ENCODE measurements at regions not wholly inside any gene's neighbourhood (a gene's known extent, or its start where the extent isn't known, plus 50 kb on each side); places are given as distances from the start of the nearest gene placed in this dataset.
A peak's percentile ranks its signal among the peaks of the same experiment; 100 is the strongest.

DNA sequence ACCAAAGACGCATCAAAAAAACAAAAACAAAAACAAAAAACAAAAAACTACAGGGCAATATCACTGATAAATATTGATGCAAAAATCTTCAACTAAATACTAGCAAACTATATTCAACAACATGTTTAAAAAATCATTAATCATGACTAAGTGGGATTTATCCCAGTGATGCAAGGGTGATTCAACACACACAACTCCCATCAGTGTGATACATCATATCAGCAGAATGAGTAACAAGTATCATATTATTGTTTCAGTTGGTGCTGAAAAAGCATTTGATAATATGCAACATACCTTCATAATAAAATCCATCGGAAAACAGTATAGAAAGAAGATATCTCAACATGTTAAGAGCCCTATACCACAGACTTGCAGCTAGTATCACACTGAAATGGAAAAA lies 953.0 kb downstream of the AMY1C start:
- Mint-ChIP-seq H3K9me3 (no peaks in the 10 kb centered on the region), H3K27me3 (no peaks in the 10 kb centered on the region), H3K4me3 (no peak overlapping the region), H3K27ac (no peak overlapping the region), H3K36me3 (ENCODE audit: low read depth) (no peaks in the 10 kb centered on the region), H3K4me1 (peaks cover 6% of the 10 kb centered on the region)
- intact Hi-C loops (cut with micrococcal nuclease), result no loop called here
- DNase-seq, result no peak

DNA sequence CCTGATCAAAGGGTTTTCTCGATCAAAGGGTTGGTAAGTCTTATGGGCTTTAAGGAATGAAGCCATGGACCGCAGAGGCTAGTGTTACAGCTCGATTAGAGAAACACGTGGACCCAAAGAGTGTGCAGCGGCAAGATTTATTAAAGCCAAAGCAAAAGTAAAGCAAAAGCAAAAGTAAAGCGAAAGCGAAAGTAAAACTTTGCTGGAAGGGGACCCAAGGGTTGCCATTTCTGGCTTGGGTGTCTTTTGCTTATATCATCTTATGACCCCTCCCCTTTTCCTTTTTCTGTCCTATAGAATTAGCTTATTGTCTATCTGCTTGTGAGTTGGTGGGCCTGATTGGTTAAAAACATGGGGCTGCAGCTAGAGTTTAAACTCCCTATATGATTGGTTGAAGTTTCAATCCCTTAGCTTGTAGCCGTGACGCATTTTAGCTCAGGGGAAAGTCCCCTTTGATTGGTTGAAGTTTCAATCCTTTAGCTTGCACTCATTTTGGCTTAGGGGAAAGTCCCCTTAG lies 957.0 kb downstream of the AMY1C start:
- Mint-ChIP-seq H3K4me3 (peak overlapping the region; percentile 28), H3K9me3 (no peaks in the 10 kb centered on the region), H3K4me1 (peaks cover 6% of the 10 kb centered on the region), H3K36me3 (ENCODE audit: low read depth) (no peaks in the 10 kb centered on the region), H3K27me3 (no peaks in the 10 kb centered on the region), H3K27ac (no peak overlapping the region)
- intact Hi-C loops (cut with micrococcal nuclease), result no loop called here
- peak; percentile 60 for DNase-seq

DNA sequence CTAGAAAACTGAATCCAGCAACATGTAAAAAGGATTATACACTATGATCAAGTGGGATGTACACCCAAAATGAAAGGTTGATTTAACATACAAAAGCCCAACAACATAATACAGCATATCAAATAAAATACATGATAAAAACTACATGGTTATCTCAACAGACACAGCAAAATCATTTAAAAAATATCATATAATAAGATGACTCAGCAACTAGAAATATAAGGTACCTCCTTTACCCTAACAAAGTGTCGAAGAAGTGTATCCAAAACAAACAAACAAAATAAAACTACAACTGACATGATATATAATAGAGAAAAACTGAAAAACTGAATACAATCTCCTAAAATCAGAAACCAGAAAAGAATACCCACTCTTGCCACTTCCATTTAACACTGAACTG lies 969.1 kb downstream of the AMY1C start:
- no peak for DNase-seq
- no peaks in the 10 kb centered on the region for H3K36me3 Mint-ChIP-seq (ENCODE audit: low read depth)
- no peaks in the 10 kb centered on the region for H3K27me3 Mint-ChIP-seq
- H3K27ac Mint-ChIP-seq, result no peak overlapping the region
- no peaks in the 10 kb centered on the region for H3K9me3 Mint-ChIP-seq
- H3K4me1 Mint-ChIP-seq, result no peaks in the 10 kb centered on the region
- intact Hi-C loops (cut with micrococcal nuclease), result no loop called here
- H3K4me3 Mint-ChIP-seq, result no peak overlapping the region

DNA sequence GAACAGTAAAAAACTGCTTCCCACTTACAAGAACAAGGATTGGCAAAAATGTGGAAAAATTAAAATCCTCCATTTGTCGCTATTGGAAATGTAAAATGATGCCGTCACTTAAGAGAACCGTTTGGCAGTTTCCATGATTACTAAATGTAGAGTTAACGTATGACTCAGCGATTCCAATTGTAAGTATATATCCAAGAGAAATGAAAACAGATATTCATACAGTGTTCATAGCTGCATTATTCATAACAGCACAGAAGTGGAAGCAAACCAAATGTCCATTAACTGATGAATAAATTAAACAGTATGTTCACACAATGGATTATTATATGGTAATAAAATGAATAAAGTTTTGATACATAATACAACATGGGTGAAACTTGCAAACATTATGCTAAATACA lies 971.0 kb downstream of the AMY1C start:
- no peaks in the 10 kb centered on the region for H3K27me3 Mint-ChIP-seq
- no peak for DNase-seq
- no peaks in the 10 kb centered on the region for H3K9me3 Mint-ChIP-seq
- intact Hi-C loops (cut with micrococcal nuclease), result no loop called here
- H3K36me3 Mint-ChIP-seq (ENCODE audit: low read depth), result no peaks in the 10 kb centered on the region
- no peaks in the 10 kb centered on the region for H3K4me1 Mint-ChIP-seq
- no peak overlapping the region for H3K27ac Mint-ChIP-seq
- no peak overlapping the region for H3K4me3 Mint-ChIP-seq

DNA sequence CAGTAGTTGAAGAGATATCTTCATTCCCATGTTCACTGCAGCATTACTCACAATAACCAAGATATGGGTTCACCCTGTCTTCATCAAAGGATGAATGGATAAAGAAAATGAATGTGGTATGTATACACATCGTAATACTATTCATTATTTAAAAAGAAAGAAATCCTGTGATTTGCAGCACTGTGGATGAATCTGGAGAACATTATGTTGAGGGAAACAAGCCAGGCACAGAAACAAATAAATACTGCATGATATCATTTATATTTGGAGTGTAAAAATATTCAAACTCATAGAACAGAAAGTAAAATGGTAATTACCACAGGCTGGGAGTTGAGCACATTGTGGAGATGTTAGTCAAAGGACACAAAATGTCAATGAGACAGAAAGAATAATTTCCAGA lies 977.2 kb downstream of the AMY1C start:
- intact Hi-C loops (cut with micrococcal nuclease), result no loop called here
- DNase-seq, result no peak
- no peaks in the 10 kb centered on the region for H3K27me3 Mint-ChIP-seq
- no peak overlapping the region for H3K27ac Mint-ChIP-seq
- H3K4me3 Mint-ChIP-seq, result no peak overlapping the region
- H3K4me1 Mint-ChIP-seq, result no peaks in the 10 kb centered on the region
- no peaks in the 10 kb centered on the region for H3K36me3 Mint-ChIP-seq (ENCODE audit: low read depth)
- H3K9me3 Mint-ChIP-seq, result peaks cover 6% of the 10 kb centered on the region

DNA sequence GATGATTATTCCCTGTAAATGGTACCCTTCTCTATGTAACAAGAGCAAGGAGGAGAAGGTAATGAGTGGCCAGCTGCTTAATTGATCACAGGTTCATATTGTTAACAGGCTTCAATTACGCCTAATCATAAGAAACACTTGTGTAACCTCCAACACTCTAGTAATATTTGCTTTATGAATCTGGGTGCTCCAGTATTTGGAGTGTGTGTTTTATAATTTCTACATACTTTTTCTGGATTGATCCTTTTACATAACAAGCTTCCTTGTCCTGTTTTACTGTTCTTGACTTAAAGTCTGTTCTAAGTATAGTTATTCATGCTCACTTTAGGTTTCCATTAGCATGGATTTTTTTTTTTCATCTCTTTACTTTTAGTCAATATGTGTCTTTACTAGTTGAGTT lies 984.2 kb downstream of the AMY1C start:
- Mint-ChIP-seq H3K36me3 (ENCODE audit: low read depth) (no peaks in the 10 kb centered on the region), H3K4me3 (no peak overlapping the region), H3K27me3 (no peaks in the 10 kb centered on the region), H3K4me1 (no peaks in the 10 kb centered on the region), H3K9me3 (peaks cover 8% of the 10 kb centered on the region), H3K27ac (no peak overlapping the region)
- DNase-seq, result no peak
- intact Hi-C loops (cut with micrococcal nuclease), result no loop called here

DNA sequence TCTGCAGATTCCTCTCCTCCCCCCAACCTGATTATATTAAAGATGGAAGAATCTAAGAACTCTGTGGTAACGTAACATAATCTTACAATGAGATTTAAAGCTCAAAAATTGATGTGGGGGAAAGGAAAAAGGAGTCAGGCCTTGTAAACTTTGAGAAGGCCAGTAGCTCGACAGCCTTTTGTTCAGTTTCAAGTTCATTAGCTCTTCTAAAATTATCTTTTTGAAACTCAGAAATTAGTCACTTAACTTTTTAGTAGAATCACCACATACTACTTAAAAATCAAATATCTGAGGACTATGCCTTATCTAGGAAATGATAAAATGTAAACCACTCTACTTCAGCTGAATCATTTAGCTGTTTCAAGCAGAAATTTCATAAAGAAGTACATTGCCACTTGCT lies 996.2 kb downstream of the AMY1C start:
- no peak for DNase-seq
- Mint-ChIP-seq H3K9me3 (no peaks in the 10 kb centered on the region), H3K27me3 (no peaks in the 10 kb centered on the region), H3K27ac (no peak overlapping the region), H3K4me1 (no peaks in the 10 kb centered on the region), H3K36me3 (ENCODE audit: low read depth) (no peaks in the 10 kb centered on the region), H3K4me3 (no peak overlapping the region)
- intact Hi-C loops (cut with micrococcal nuclease), result no loop called here

DNA sequence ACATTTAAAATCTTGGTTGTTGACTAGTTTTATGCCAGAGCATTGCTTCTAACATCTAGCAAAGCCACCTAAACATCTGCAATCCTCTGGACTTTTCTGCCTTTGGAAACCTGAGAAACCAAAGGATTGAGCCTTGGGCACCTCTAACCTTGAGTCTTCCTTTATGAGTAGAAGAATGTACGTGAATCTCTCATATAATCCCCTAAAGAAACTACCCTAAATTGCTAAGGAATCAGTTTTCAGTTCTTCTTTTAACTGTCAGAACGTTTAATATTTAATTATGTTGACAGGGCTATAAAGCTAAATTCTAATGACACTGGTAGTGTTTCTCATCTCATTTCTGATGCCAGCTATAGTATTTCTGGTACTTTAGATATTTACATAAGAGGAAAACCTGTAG lies 997.3 kb downstream of the AMY1C start:
- Mint-ChIP-seq H3K4me3 (no peak overlapping the region), H3K36me3 (ENCODE audit: low read depth) (no peaks in the 10 kb centered on the region), H3K27me3 (no peaks in the 10 kb centered on the region), H3K9me3 (no peaks in the 10 kb centered on the region), H3K4me1 (no peaks in the 10 kb centered on the region), H3K27ac (no peak overlapping the region)
- intact Hi-C loops (cut with micrococcal nuclease), result no loop called here
- no peak for DNase-seq

DNA sequence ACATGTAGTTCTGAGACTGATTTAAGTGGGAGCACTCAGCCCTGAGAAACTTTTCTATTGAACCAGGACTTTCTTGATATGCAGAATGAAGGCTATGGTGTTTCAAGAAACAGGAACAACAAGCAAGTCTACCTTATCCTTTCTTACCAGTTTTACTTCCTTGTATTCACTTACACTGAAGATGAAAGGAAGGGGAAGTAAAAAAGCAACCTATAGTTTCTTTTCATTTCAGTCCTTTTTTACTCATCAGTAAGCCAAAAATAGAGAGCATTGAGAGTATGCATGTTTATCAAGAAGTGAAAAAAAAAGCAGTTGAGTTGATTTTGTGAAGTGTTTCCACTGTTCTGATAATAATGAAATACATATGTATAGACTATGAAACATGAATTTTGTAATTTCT lies 1010.3 kb downstream of the AMY1C start:
- H3K27me3 Mint-ChIP-seq, result no peaks in the 10 kb centered on the region
- no peak for DNase-seq
- H3K4me3 Mint-ChIP-seq, result no peak overlapping the region
- intact Hi-C loops (cut with micrococcal nuclease), result no loop called here
- H3K36me3 Mint-ChIP-seq (ENCODE audit: low read depth), result no peaks in the 10 kb centered on the region
- H3K9me3 Mint-ChIP-seq, result peaks cover 7% of the 10 kb centered on the region
- no peaks in the 10 kb centered on the region for H3K4me1 Mint-ChIP-seq
- H3K27ac Mint-ChIP-seq, result no peak overlapping the region

DNA sequence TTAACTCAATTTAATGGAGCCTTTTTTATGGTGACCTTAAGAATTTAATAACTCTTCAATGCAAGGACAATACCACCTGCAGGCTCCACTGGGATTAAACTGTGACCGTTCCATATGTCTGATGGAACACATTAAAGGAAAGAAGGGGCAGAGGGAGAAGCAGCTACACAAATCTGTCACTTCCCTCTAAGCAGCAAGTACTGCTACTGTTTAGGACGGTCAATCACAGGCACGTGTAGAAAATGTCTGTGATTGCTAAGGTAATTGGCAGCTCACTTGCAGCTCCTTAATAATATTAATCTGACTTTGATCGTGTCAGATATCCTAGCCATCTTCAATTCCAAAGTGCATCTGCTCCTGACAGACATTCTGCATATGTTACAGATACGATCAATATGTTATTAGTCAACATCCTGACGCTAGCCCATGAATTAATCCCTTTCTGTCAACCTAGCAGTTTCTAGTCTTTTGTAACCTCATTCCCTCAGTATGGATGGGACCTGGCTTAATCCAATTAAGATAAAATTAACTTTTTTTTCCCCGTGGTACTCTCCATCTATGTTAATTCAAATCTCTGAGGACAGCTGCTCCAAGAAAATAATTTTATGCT lies 1012.4 kb downstream of the AMY1C start:
- Mint-ChIP-seq H3K4me3 (no peak overlapping the region), H3K9me3 (peaks cover 9% of the 10 kb centered on the region), H3K36me3 (ENCODE audit: low read depth) (no peaks in the 10 kb centered on the region), H3K27ac (no peak overlapping the region), H3K27me3 (no peaks in the 10 kb centered on the region), H3K4me1 (no peaks in the 10 kb centered on the region)
- no peak for DNase-seq
- intact Hi-C loops (cut with micrococcal nuclease), result no loop called here

DNA sequence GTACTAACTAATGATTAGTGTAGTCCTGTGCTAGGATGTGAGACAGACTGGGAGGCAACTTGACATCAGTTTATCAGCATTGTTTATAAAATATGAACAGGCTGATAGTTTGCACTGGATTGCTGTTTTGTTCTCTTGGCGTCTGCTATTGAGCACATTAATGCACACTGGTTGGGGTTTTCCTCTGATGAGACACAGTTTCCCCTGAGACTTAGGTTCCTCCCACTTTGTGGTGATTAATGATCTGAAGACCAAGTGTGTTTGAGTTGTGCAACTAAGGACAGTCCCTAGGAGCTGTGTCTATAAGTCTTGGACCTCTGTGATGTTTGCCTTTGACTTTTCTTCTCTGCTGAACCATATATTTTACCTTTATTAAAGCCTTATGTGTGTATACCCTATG lies 1015.4 kb downstream of the AMY1C start:
- Mint-ChIP-seq H3K4me3 (no peak overlapping the region), H3K27me3 (no peaks in the 10 kb centered on the region), H3K4me1 (no peaks in the 10 kb centered on the region), H3K27ac (no peak overlapping the region), H3K36me3 (ENCODE audit: low read depth) (no peaks in the 10 kb centered on the region), H3K9me3 (peaks cover 5% of the 10 kb centered on the region)
- intact Hi-C loops (cut with micrococcal nuclease), result no loop called here
- no peak for DNase-seq

DNA sequence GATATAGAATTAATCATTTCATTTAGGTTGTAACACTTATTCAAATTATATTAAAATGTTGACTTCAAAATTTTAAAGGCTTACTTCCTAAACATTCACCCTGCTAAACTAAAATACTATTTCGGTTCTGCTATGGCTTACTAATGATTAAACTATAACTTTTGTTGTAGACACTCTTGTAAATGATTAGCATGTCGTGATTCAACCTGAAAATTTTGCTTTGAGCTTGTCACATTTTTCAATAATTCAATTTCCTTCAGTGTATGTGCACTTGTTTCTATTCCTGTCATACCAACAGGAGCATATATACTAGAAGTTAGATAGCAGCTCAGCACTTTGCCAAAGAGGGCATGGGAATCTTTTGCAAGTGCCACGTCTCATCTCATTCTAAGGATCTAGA lies 1018.8 kb downstream of the AMY1C start:
- H3K9me3 Mint-ChIP-seq, result peaks cover 5% of the 10 kb centered on the region
- H3K4me3 Mint-ChIP-seq, result no peak overlapping the region
- no peak for DNase-seq
- no peaks in the 10 kb centered on the region for H3K36me3 Mint-ChIP-seq (ENCODE audit: low read depth)
- intact Hi-C loops (cut with micrococcal nuclease), result no loop called here
- no peaks in the 10 kb centered on the region for H3K27me3 Mint-ChIP-seq
- H3K4me1 Mint-ChIP-seq, result no peaks in the 10 kb centered on the region
- H3K27ac Mint-ChIP-seq, result no peak overlapping the region

DNA sequence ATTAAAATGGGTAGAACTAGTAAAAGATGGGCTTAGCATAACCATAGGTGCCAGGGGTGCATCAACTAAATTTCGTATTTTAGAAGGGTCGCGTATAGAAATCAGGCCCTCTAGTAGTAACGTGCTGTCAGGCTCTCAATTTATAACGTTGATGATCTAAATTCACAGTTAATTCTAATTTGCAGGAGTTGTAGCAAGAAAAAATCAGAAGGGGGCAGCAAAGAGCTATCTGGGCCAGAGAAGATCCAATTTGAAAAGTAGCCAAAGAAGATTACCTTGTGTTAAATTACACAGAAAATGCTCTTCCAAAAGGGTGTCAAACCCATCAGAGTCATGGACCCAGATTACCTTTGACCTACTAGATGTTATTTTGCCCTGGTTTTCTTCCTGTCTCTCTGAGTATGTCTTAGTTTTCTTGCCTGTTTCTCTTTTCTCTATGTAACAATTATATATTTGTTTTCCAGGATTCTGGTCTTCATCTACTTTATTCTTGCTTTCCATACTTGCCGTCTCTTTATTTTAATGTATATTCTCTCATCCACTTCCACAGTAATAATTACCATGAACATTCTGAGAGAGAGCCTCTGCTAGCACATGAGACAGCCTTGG lies 1030.9 kb downstream of the AMY1C start:
- intact Hi-C loops (cut with micrococcal nuclease), result loop anchor here (5.0 kb wide), 1 partner anchor 1012 kb away; no protein-coding TSS in a partner anchor
- no peak overlapping the region for H3K27ac Mint-ChIP-seq
- H3K27me3 Mint-ChIP-seq, result no peaks in the 10 kb centered on the region
- no peaks in the 10 kb centered on the region for H3K4me1 Mint-ChIP-seq
- no peaks in the 10 kb centered on the region for H3K36me3 Mint-ChIP-seq (ENCODE audit: low read depth)
- H3K9me3 Mint-ChIP-seq, result no peaks in the 10 kb centered on the region
- peak; percentile 56 for DNase-seq
- H3K4me3 Mint-ChIP-seq, result no peak overlapping the region

DNA sequence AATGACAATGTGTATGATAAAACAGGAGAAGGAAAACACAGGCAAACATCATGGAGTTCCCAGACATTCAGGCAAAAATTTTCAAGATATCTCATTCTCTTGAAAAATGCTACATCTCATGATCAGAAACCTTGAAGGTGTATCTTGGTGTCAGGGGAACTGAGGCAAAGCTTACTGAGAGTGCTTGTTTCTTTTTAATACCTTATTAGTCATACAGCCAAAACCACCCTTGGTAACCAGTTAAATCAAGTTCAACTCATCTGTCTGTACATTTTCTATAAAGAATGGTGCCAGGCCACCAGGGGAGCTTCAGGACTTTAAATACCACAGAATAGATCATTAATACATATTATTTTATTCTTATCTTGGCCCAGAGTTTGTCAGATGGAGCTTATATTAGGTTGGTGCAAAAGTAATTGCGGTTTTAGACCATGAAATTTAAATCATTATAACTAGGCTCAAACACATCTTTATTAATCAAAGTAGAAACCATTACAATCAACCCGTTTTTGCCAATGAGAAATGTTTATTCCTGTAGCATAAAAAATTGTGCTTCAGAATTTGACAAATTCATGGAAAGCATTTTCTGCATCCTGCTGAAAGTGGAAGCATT lies 1036.0 kb downstream of the AMY1C start:
- Mint-ChIP-seq H3K27me3 (no peaks in the 10 kb centered on the region), H3K36me3 (ENCODE audit: low read depth) (no peaks in the 10 kb centered on the region), H3K9me3 (no peaks in the 10 kb centered on the region), H3K4me1 (no peaks in the 10 kb centered on the region), H3K4me3 (no peak overlapping the region), H3K27ac (no peak overlapping the region)
- no peak for DNase-seq
- intact Hi-C loops (cut with micrococcal nuclease), result no loop called here

All from activated CD4-positive, alpha-beta T cell treated with anti-CD3 and anti-CD28 coated beads, Interleukin-2, amount 10 ng/mL, durations not matched to agents 24 days and 14 days (primary cell).